H1 (cell line): ENCODE measurements at regions not wholly inside any gene's neighbourhood (a gene's known extent, or its start where the extent isn't known, plus 50 kb on each side); places are given as distances from the start of the nearest gene placed in this dataset.

ENCODE experiments used
- CBX8 ChIP-seq: fragments of 300-800, 300-1000 bp; sonication (generic); IDR thresholded peaks from 2 replicates; pipeline ENCODE4 v1.7.1; 2016; ENCODE audit warnings: low read depth, low read length, borderline replicate concordance
- EZH2 ChIP-seq: fragments of 200-600 bp; sonication (generic); IDR thresholded peaks from 2 replicates; pipeline ENCODE4 v1.7.1; 2012; ENCODE audit warnings: low read depth, mild to moderate bottlenecking, moderate library complexity, low read length, inconsistent platforms; ENCODE audit not compliant: severe bottlenecking
- HDAC6 ChIP-seq: IDR thresholded peaks from one replicate; pipeline ENCODE4 v1.7.1; 2012; ENCODE audit warnings: low read depth, mild to moderate bottlenecking, inconsistent platforms, low read length, moderate library complexity
- KDM4A ChIP-seq: IDR thresholded peaks from one replicate; pipeline ENCODE4 v1.7.1; 2012; ENCODE audit warnings: low read depth, mild to moderate bottlenecking, moderate library complexity, low read length, inconsistent platforms; ENCODE audit not compliant: severe bottlenecking
- MAX ChIP-seq: IDR thresholded peaks from 2 replicates; pipeline ENCODE4 v1.6.1; 2012; ENCODE audit warnings: inconsistent platforms
- POLR2A ChIP-seq, 2 experiments: IDR thresholded peaks; 1 replicate in 1 of 2; 2 replicates in 1 of 2; pipeline ENCODE4 v1.6.1; 2011; ENCODE audit warnings: low read depth in 2 of 2, low read length in 2 of 2, mild to moderate bottlenecking in 2 of 2; ENCODE audit errors: control extremely low read depth in 1 of 2
- POLR2AphosphoS5 ChIP-seq: IDR thresholded peaks from 2 replicates; pipeline ENCODE4 v1.6.1; 2011; ENCODE audit warnings: low read depth, low read length
- RBBP5 ChIP-seq: IDR thresholded peaks from 2 replicates; pipeline ENCODE4 v1.7.1; 2012; ENCODE audit warnings: low read depth, mild to moderate bottlenecking, inconsistent platforms, low read length, moderate library complexity, borderline replicate concordance
- SIN3A ChIP-seq, 2 experiments: IDR thresholded peaks in 1 of 2; conservative IDR thresholded peaks in 1 of 2; 2 replicates each; pipeline ENCODE4 v1.6.1; 2011 to 2012; ENCODE audit warnings: low read length in 2 of 2, improper control_type of control experiment in 1 of 2, low read depth in 1 of 2, mild to moderate bottlenecking in 1 of 2
- SUZ12 ChIP-seq: fragments of 200-600 bp; sonication (generic); IDR thresholded peaks from 2 replicates; pipeline ENCODE4 v1.6.1; 2012; ENCODE audit warnings: mild to moderate bottlenecking, inconsistent platforms, low read length, moderate library complexity, mixed read lengths
- TAF1 ChIP-seq: IDR thresholded peaks from 2 replicates; pipeline ENCODE4 v1.6.1; 2011; ENCODE audit warnings: mild to moderate bottlenecking, low read depth, low read length
- TF ChIP-seq, protein P1 (sequence below): fragments of 300-600 bp; sonication (generic); IDR thresholded peaks from 2 replicates; pipeline ENCODE4 v1.7.1; 2012; ENCODE audit warnings: low read length, moderate library complexity, mild to moderate bottlenecking, inconsistent platforms; ENCODE audit not compliant: insufficient replicate concordance

- TF ChIP-seq, protein P1, sequence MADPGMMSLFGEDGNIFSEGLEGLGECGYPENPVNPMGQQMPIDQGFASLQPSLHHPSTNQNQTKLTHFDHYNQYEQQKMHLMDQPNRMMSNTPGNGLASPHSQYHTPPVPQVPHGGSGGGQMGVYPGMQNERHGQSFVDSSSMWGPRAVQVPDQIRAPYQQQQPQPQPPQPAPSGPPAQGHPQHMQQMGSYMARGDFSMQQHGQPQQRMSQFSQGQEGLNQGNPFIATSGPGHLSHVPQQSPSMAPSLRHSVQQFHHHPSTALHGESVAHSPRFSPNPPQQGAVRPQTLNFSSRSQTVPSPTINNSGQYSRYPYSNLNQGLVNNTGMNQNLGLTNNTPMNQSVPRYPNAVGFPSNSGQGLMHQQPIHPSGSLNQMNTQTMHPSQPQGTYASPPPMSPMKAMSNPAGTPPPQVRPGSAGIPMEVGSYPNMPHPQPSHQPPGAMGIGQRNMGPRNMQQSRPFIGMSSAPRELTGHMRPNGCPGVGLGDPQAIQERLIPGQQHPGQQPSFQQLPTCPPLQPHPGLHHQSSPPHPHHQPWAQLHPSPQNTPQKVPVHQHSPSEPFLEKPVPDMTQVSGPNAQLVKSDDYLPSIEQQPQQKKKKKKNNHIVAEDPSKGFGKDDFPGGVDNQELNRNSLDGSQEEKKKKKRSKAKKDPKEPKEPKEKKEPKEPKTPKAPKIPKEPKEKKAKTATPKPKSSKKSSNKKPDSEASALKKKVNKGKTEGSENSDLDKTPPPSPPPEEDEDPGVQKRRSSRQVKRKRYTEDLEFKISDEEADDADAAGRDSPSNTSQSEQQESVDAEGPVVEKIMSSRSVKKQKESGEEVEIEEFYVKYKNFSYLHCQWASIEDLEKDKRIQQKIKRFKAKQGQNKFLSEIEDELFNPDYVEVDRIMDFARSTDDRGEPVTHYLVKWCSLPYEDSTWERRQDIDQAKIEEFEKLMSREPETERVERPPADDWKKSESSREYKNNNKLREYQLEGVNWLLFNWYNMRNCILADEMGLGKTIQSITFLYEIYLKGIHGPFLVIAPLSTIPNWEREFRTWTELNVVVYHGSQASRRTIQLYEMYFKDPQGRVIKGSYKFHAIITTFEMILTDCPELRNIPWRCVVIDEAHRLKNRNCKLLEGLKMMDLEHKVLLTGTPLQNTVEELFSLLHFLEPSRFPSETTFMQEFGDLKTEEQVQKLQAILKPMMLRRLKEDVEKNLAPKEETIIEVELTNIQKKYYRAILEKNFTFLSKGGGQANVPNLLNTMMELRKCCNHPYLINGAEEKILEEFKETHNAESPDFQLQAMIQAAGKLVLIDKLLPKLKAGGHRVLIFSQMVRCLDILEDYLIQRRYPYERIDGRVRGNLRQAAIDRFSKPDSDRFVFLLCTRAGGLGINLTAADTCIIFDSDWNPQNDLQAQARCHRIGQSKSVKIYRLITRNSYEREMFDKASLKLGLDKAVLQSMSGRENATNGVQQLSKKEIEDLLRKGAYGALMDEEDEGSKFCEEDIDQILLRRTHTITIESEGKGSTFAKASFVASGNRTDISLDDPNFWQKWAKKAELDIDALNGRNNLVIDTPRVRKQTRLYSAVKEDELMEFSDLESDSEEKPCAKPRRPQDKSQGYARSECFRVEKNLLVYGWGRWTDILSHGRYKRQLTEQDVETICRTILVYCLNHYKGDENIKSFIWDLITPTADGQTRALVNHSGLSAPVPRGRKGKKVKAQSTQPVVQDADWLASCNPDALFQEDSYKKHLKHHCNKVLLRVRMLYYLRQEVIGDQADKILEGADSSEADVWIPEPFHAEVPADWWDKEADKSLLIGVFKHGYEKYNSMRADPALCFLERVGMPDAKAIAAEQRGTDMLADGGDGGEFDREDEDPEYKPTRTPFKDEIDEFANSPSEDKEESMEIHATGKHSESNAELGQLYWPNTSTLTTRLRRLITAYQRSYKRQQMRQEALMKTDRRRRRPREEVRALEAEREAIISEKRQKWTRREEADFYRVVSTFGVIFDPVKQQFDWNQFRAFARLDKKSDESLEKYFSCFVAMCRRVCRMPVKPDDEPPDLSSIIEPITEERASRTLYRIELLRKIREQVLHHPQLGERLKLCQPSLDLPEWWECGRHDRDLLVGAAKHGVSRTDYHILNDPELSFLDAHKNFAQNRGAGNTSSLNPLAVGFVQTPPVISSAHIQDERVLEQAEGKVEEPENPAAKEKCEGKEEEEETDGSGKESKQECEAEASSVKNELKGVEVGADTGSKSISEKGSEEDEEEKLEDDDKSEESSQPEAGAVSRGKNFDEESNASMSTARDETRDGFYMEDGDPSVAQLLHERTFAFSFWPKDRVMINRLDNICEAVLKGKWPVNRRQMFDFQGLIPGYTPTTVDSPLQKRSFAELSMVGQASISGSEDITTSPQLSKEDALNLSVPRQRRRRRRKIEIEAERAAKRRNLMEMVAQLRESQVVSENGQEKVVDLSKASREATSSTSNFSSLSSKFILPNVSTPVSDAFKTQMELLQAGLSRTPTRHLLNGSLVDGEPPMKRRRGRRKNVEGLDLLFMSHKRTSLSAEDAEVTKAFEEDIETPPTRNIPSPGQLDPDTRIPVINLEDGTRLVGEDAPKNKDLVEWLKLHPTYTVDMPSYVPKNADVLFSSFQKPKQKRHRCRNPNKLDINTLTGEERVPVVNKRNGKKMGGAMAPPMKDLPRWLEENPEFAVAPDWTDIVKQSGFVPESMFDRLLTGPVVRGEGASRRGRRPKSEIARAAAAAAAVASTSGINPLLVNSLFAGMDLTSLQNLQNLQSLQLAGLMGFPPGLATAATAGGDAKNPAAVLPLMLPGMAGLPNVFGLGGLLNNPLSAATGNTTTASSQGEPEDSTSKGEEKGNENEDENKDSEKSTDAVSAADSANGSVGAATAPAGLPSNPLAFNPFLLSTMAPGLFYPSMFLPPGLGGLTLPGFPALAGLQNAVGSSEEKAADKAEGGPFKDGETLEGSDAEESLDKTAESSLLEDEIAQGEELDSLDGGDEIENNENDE: no peak
- TF ChIP-seq RBBP5 (no peak), POLR2A (IDR thresholded peaks at IDR 0.05; ENCODE audit: control extremely low read depth in 1 of 2, low read depth in 2 of 2, low read length in 2 of 2) (no peak), CBX8 (no peak), SIN3A (conservative IDR thresholded peaks at IDR 0.05 in 1 of 2, IDR thresholded peaks at IDR 0.05 in 1 of 2; ENCODE audit: low read depth in 1 of 2, low read length in 2 of 2) (no peak), POLR2AphosphoS5 (no peak), TAF1 (no peak), MAX (no peak), EZH2 (no peak), KDM4A (no peak), HDAC6 (no peak), SUZ12 (no peak)
Measured at GRCh38 chr4:145418739-145419138, 62.9 kb upstream of the SMAD1 start (continued).
